ENCODE measurements at regions not wholly inside any gene's neighbourhood (a gene's known extent, or its start where the extent isn't known, plus 50 kb on each side); places are given as distances from the start of the nearest gene placed in this dataset.

GRCh38 chrX:1870421-1870820 is 255.6 kb downstream of the ASMT start:
- H3K36me3 ChIP-seq (ENCODE audit: insufficient read depth, low read length), result no peaks in the 10 kb centered on the region
- no peaks in the 10 kb centered on the region for H3K9me3 ChIP-seq (ENCODE audit: low read depth, low read length)
- no peak overlapping the region for H3K27ac ChIP-seq (ENCODE audit: low read depth, low read length)
- no peak overlapping the region for H2AFZ ChIP-seq (ENCODE audit: low read length)
- H3K4me3 ChIP-seq (ENCODE audit: insufficient read depth, low read length), result no peak overlapping the region
- no peaks in the 10 kb centered on the region for H4K20me1 ChIP-seq (ENCODE audit: insufficient read depth, low read length)
- no peaks in the 10 kb centered on the region for H3K4me1 ChIP-seq (ENCODE audit: insufficient read depth, low read length)
- no peak for DNase-seq (ENCODE audit: insufficient read length, low spot score, missing footprints)
- no peaks in the 10 kb centered on the region for H3K27me3 ChIP-seq (ENCODE audit: insufficient read depth, low read length)
- H3K79me2 ChIP-seq (ENCODE audit: insufficient read depth, low read length), result no peaks in the 10 kb centered on the region
- no peak overlapping the region for H3K4me2 ChIP-seq (ENCODE audit: insufficient read depth, low read length)
- no peak for TF ChIP-seq CTCF (IDR thresholded peaks at IDR 0.05; ENCODE audit: extremely low read depth, low read depth, low read length)

GRCh38 chrX:1871887-1872286 is 257.0 kb downstream of the ASMT start:
- no peak overlapping the region for H3K27ac ChIP-seq (ENCODE audit: low read depth, low read length)
- no peak overlapping the region for H3K4me2 ChIP-seq (ENCODE audit: insufficient read depth, low read length)
- no peaks in the 10 kb centered on the region for H3K27me3 ChIP-seq (ENCODE audit: insufficient read depth, low read length)
- H4K20me1 ChIP-seq (ENCODE audit: insufficient read depth, low read length), result no peaks in the 10 kb centered on the region
- no peak overlapping the region for H2AFZ ChIP-seq (ENCODE audit: low read length)
- no peak for TF ChIP-seq CTCF (IDR thresholded peaks at IDR 0.05; ENCODE audit: extremely low read depth, low read depth, low read length)
- no peak overlapping the region for H3K4me3 ChIP-seq (ENCODE audit: insufficient read depth, low read length)
- no peaks in the 10 kb centered on the region for H3K36me3 ChIP-seq (ENCODE audit: insufficient read depth, low read length)
- H3K9me3 ChIP-seq (ENCODE audit: low read depth, low read length), result no peaks in the 10 kb centered on the region
- H3K79me2 ChIP-seq (ENCODE audit: insufficient read depth, low read length), result no peaks in the 10 kb centered on the region
- DNase-seq (ENCODE audit: insufficient read length, low spot score, missing footprints), result no peak
- no peaks in the 10 kb centered on the region for H3K4me1 ChIP-seq (ENCODE audit: insufficient read depth, low read length)

GRCh38 chrX:1873671-1874070 is 258.8 kb downstream of the ASMT start:
- no peak overlapping the region for H3K4me2 ChIP-seq (ENCODE audit: insufficient read depth, low read length)
- no peak for TF ChIP-seq CTCF (IDR thresholded peaks at IDR 0.05; ENCODE audit: extremely low read depth, low read depth, low read length)
- H3K9me3 ChIP-seq (ENCODE audit: low read depth, low read length), result no peaks in the 10 kb centered on the region
- H3K4me1 ChIP-seq (ENCODE audit: insufficient read depth, low read length), result no peaks in the 10 kb centered on the region
- no peak overlapping the region for H3K27ac ChIP-seq (ENCODE audit: low read depth, low read length)
- H3K4me3 ChIP-seq (ENCODE audit: insufficient read depth, low read length), result no peak overlapping the region
- no peak overlapping the region for H2AFZ ChIP-seq (ENCODE audit: low read length)
- no peaks in the 10 kb centered on the region for H3K79me2 ChIP-seq (ENCODE audit: insufficient read depth, low read length)
- no peak for DNase-seq (ENCODE audit: insufficient read length, low spot score, missing footprints)
- H3K36me3 ChIP-seq (ENCODE audit: insufficient read depth, low read length), result no peaks in the 10 kb centered on the region
- no peaks in the 10 kb centered on the region for H3K27me3 ChIP-seq (ENCODE audit: insufficient read depth, low read length)
- H4K20me1 ChIP-seq (ENCODE audit: insufficient read depth, low read length), result no peaks in the 10 kb centered on the region

- Histone ChIP-seq H3K9me3 (ENCODE audit: low read depth, low read length) (no peaks in the 10 kb centered on the region), H3K4me2 (ENCODE audit: insufficient read depth, low read length) (no peak overlapping the region), H4K20me1 (ENCODE audit: insufficient read depth, low read length) (no peaks in the 10 kb centered on the region), H2AFZ (ENCODE audit: low read length) (no peak overlapping the region), H3K36me3 (ENCODE audit: insufficient read depth, low read length) (no peaks in the 10 kb centered on the region), H3K4me1 (ENCODE audit: insufficient read depth, low read length) (no peaks in the 10 kb centered on the region), H3K4me3 (ENCODE audit: insufficient read depth, low read length) (no peak overlapping the region), H3K79me2 (ENCODE audit: insufficient read depth, low read length) (no peaks in the 10 kb centered on the region), H3K27me3 (ENCODE audit: insufficient read depth, low read length) (no peaks in the 10 kb centered on the region), H3K27ac (ENCODE audit: low read depth, low read length) (no peak overlapping the region)
- TF ChIP-seq CTCF (IDR thresholded peaks at IDR 0.05; ENCODE audit: extremely low read depth, low read depth, low read length), result no peak
- DNase-seq (ENCODE audit: insufficient read length, low spot score, missing footprints), result no peak
These were observed 259.6 kb downstream of the ASMT start for GRCh38 chrX:1874416-1874815.
